ENCODE measurements at regions not wholly inside any gene's neighbourhood (a gene's known extent, or its start where the extent isn't known, plus 50 kb on each side); places are given as distances from the start of the nearest gene placed in this dataset.
"Not testable (repeated sequence)": the region's sequence is repeated elsewhere in the genome, so short reads cannot be mapped to it uniquely, and the experiment has no call there.

DNA sequence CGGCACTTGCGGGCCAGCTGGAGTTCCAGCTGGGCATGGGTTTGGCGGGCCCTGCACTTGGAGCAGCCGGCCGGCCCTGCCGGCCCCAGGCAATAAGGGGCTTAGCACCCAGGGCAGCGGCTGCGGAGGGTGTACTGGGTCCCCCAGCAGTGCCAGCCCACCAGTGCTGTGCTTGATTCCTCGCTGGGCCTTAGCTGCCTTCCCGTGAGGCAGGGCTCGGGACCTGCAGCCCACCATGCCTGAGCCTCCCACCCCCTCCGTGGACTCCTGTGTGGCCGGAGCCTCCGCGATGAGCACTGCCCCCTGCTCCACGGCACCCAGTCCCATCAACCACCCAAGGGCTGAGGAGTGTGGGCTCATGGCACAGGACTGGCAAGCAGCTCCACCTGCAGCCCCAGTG lies 118.1 kb upstream of the RIOK2 start:
- TF ChIP-seq, protein P1, sequence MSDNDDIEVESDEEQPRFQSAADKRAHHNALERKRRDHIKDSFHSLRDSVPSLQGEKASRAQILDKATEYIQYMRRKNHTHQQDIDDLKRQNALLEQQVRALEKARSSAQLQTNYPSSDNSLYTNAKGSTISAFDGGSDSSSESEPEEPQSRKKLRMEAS (IDR thresholded peaks at IDR 0.05) = not testable (repeated sequence)
- TF ChIP-seq, protein P2, sequence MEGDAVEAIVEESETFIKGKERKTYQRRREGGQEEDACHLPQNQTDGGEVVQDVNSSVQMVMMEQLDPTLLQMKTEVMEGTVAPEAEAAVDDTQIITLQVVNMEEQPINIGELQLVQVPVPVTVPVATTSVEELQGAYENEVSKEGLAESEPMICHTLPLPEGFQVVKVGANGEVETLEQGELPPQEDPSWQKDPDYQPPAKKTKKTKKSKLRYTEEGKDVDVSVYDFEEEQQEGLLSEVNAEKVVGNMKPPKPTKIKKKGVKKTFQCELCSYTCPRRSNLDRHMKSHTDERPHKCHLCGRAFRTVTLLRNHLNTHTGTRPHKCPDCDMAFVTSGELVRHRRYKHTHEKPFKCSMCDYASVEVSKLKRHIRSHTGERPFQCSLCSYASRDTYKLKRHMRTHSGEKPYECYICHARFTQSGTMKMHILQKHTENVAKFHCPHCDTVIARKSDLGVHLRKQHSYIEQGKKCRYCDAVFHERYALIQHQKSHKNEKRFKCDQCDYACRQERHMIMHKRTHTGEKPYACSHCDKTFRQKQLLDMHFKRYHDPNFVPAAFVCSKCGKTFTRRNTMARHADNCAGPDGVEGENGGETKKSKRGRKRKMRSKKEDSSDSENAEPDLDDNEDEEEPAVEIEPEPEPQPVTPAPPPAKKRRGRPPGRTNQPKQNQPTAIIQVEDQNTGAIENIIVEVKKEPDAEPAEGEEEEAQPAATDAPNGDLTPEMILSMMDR (IDR thresholded peaks at IDR 0.05; ENCODE audit: low read depth, low read length, missing input control) = not testable (repeated sequence)
- TF ChIP-seq, protein P3, sequence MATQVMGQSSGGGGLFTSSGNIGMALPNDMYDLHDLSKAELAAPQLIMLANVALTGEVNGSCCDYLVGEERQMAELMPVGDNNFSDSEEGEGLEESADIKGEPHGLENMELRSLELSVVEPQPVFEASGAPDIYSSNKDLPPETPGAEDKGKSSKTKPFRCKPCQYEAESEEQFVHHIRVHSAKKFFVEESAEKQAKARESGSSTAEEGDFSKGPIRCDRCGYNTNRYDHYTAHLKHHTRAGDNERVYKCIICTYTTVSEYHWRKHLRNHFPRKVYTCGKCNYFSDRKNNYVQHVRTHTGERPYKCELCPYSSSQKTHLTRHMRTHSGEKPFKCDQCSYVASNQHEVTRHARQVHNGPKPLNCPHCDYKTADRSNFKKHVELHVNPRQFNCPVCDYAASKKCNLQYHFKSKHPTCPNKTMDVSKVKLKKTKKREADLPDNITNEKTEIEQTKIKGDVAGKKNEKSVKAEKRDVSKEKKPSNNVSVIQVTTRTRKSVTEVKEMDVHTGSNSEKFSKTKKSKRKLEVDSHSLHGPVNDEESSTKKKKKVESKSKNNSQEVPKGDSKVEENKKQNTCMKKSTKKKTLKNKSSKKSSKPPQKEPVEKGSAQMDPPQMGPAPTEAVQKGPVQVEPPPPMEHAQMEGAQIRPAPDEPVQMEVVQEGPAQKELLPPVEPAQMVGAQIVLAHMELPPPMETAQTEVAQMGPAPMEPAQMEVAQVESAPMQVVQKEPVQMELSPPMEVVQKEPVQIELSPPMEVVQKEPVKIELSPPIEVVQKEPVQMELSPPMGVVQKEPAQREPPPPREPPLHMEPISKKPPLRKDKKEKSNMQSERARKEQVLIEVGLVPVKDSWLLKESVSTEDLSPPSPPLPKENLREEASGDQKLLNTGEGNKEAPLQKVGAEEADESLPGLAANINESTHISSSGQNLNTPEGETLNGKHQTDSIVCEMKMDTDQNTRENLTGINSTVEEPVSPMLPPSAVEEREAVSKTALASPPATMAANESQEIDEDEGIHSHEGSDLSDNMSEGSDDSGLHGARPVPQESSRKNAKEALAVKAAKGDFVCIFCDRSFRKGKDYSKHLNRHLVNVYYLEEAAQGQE (IDR thresholded peaks at IDR 0.05) = not testable (repeated sequence)
- TF ChIP-seq RAD21 (IDR thresholded peaks at IDR 0.05); EGR1 (IDR thresholded peaks at IDR 0.05; ENCODE audit: low read depth in 2 of 2); GABPA (IDR thresholded peaks at IDR 0.05 in 1 of 2, conservative IDR thresholded peaks at IDR 0.05 in 1 of 2); SP1 (IDR thresholded peaks at IDR 0.05); YY1 (IDR thresholded peaks at IDR 0.05); TAF1 (conservative IDR thresholded peaks at IDR 0.05); FOXA1 (IDR thresholded peaks at IDR 0.05); RXRA (IDR thresholded peaks at IDR 0.05); NR2F2 (IDR thresholded peaks at IDR 0.05); JUND (IDR thresholded peaks at IDR 0.05): not testable (repeated sequence)
- TF ChIP-seq, protein P4, sequence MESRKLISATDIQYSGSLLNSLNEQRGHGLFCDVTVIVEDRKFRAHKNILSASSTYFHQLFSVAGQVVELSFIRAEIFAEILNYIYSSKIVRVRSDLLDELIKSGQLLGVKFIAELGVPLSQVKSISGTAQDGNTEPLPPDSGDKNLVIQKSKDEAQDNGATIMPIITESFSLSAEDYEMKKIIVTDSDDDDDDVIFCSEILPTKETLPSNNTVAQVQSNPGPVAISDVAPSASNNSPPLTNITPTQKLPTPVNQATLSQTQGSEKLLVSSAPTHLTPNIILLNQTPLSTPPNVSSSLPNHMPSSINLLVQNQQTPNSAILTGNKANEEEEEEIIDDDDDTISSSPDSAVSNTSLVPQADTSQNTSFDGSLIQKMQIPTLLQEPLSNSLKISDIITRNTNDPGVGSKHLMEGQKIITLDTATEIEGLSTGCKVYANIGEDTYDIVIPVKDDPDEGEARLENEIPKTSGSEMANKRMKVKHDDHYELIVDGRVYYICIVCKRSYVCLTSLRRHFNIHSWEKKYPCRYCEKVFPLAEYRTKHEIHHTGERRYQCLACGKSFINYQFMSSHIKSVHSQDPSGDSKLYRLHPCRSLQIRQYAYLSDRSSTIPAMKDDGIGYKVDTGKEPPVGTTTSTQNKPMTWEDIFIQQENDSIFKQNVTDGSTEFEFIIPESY (IDR thresholded peaks at IDR 0.05) = not testable (repeated sequence)

Data from liver (tissue), 3 donors.